ENCODE measurements at regions not wholly inside any gene's neighbourhood (a gene's known extent, or its start where the extent isn't known, plus 50 kb on each side); places are given as distances from the start of the nearest gene placed in this dataset.

DNA sequence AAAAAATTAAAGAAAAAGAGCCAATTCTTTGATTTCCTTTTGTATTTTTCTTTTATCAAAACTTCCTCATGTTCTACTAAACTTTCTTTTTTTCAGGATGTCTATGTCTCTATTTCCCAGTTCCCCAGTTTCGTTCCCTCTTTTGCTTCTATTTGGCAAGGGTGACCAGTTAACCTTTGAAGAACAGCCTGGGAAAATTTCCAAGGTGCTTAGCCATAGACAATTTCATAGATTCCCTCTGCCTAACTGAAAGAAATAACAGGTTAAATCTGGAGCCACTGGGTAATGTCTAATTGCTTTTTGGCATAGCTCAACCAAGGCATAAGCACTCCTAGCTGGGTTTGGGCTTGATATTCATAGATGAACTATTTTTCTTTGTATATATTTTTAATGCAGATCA lies 272.3 kb downstream of the ADGRL2 start:
- TF ChIP-seq EP300 (IDR thresholded peaks at IDR 0.05; ENCODE audit: borderline replicate concordance) (no peak), TEAD4 (IDR thresholded peaks at IDR 0.05) (no peak), RAD21 (IDR thresholded peaks at IDR 0.05; ENCODE audit: low read depth) (no peak), CEBPB (IDR thresholded peaks at IDR 0.05) (no peak), NFIC (IDR thresholded peaks at IDR 0.05) (no peak)

DNA sequence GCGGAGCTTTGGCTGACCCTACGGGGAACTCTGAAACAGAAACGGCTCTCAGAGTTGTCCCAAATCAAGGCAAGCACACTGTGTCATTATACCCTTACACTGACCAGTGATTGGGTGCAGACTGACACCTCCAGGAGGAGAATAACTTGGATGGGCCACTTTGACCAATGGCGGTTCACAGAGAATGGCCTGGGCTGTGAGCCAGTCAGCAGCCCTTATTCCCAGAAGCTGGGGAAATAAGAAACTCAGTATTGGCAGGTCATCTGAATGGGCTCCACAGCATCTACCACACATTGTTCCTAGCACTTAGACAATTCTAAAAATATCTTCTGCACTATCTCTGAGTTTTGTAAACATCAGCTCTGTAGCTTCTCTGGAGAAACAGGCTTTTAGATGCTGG lies 265.2 kb downstream of the ADGRL2 start:
- TF ChIP-seq EGR1 (IDR thresholded peaks at IDR 0.05) (no peak), NFIC (IDR thresholded peaks at IDR 0.05) (no peak), CEBPB (IDR thresholded peaks at IDR 0.05) (no peak), TEAD4 (IDR thresholded peaks at IDR 0.05) (no peak), MAX (IDR thresholded peaks at IDR 0.05) (no peak), ZBTB7A (IDR thresholded peaks at IDR 0.05; ENCODE audit: low read depth) (no peak), RAD21 (IDR thresholded peaks at IDR 0.05; ENCODE audit: low read depth) (no peak), YY1 (IDR thresholded peaks at IDR 0.05; ENCODE audit: low read depth) (no peak), EP300 (IDR thresholded peaks at IDR 0.05; ENCODE audit: borderline replicate concordance) (no peak), FOXM1 (IDR thresholded peaks at IDR 0.05; ENCODE audit: borderline replicate concordance, low read depth) (no peak), TAF1 (IDR thresholded peaks at IDR 0.05; ENCODE audit: low read depth) (no peak), CREB1 (IDR thresholded peaks at IDR 0.05; ENCODE audit: low read depth) (no peak), TCF12 (IDR thresholded peaks at IDR 0.05; ENCODE audit: low read depth) (no peak)
- TF ChIP-seq, protein P1, sequence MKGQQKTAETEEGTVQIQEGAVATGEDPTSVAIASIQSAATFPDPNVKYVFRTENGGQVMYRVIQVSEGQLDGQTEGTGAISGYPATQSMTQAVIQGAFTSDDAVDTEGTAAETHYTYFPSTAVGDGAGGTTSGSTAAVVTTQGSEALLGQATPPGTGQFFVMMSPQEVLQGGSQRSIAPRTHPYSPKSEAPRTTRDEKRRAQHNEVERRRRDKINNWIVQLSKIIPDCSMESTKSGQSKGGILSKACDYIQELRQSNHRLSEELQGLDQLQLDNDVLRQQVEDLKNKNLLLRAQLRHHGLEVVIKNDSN (IDR thresholded peaks at IDR 0.05), result no peak
- TF ChIP-seq, protein P2, sequence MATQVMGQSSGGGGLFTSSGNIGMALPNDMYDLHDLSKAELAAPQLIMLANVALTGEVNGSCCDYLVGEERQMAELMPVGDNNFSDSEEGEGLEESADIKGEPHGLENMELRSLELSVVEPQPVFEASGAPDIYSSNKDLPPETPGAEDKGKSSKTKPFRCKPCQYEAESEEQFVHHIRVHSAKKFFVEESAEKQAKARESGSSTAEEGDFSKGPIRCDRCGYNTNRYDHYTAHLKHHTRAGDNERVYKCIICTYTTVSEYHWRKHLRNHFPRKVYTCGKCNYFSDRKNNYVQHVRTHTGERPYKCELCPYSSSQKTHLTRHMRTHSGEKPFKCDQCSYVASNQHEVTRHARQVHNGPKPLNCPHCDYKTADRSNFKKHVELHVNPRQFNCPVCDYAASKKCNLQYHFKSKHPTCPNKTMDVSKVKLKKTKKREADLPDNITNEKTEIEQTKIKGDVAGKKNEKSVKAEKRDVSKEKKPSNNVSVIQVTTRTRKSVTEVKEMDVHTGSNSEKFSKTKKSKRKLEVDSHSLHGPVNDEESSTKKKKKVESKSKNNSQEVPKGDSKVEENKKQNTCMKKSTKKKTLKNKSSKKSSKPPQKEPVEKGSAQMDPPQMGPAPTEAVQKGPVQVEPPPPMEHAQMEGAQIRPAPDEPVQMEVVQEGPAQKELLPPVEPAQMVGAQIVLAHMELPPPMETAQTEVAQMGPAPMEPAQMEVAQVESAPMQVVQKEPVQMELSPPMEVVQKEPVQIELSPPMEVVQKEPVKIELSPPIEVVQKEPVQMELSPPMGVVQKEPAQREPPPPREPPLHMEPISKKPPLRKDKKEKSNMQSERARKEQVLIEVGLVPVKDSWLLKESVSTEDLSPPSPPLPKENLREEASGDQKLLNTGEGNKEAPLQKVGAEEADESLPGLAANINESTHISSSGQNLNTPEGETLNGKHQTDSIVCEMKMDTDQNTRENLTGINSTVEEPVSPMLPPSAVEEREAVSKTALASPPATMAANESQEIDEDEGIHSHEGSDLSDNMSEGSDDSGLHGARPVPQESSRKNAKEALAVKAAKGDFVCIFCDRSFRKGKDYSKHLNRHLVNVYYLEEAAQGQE (IDR thresholded peaks at IDR 0.05; ENCODE audit: low read depth), result no peak

- no peak for TF ChIP-seq TEAD4 (IDR thresholded peaks at IDR 0.05)
- no peak for TF ChIP-seq EP300 (IDR thresholded peaks at IDR 0.05; ENCODE audit: borderline replicate concordance)
- TF ChIP-seq ZBTB7A (IDR thresholded peaks at IDR 0.05; ENCODE audit: low read depth), result no peak
- no peak for TF ChIP-seq CREB1 (IDR thresholded peaks at IDR 0.05; ENCODE audit: low read depth)
- no peak for TF ChIP-seq TCF12 (IDR thresholded peaks at IDR 0.05; ENCODE audit: low read depth)
- no peak for TF ChIP-seq RAD21 (IDR thresholded peaks at IDR 0.05; ENCODE audit: low read depth)
- no peak for TF ChIP-seq EGR1 (IDR thresholded peaks at IDR 0.05)
- TF ChIP-seq NFIC (IDR thresholded peaks at IDR 0.05), result no peak
- no peak for TF ChIP-seq YY1 (IDR thresholded peaks at IDR 0.05; ENCODE audit: low read depth)
- TF ChIP-seq, protein P2 (IDR thresholded peaks at IDR 0.05; ENCODE audit: low read depth), result no peak
- no peak for TF ChIP-seq CEBPB (IDR thresholded peaks at IDR 0.05)
- TF ChIP-seq FOXM1 (IDR thresholded peaks at IDR 0.05; ENCODE audit: borderline replicate concordance, low read depth), result no peak
- TF ChIP-seq, protein P1 (IDR thresholded peaks at IDR 0.05), result no peak
- TF ChIP-seq TAF1 (IDR thresholded peaks at IDR 0.05; ENCODE audit: low read depth), result no peak
- TF ChIP-seq MAX (IDR thresholded peaks at IDR 0.05), result no peak
Observed at GRCh38 chr1:82064691-82065090, 264.0 kb downstream of the ADGRL2 start.

DNA sequence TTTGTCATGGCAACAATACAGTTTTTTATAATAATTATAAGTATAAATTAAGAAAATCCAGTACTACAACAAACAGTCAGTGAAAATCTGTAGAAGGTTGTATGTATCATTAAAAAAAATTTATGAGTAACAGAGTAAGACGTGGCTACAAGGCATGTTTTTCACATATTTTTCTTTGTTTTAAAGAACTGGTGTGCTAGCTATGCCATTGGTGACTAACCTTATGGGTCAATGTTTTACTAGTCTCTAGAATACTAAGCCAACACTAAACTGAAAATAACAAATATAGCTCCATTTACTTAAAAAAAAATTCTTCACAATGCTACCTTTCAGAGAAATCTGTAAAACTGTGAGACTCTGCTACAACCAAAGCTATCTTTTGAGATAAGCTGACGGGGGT lies 261.5 kb downstream of the ADGRL2 start:
- TF ChIP-seq TCF12 (IDR thresholded peaks at IDR 0.05; ENCODE audit: low read depth) (no peak), EGR1 (IDR thresholded peaks at IDR 0.05) (no peak), MAX (IDR thresholded peaks at IDR 0.05) (no peak), CREB1 (IDR thresholded peaks at IDR 0.05; ENCODE audit: low read depth) (no peak), FOXM1 (IDR thresholded peaks at IDR 0.05; ENCODE audit: borderline replicate concordance, low read depth) (no peak), EP300 (IDR thresholded peaks at IDR 0.05; ENCODE audit: borderline replicate concordance) (no peak), TEAD4 (IDR thresholded peaks at IDR 0.05) (no peak), YY1 (IDR thresholded peaks at IDR 0.05; ENCODE audit: low read depth) (no peak), ZBTB7A (IDR thresholded peaks at IDR 0.05; ENCODE audit: low read depth) (no peak), CEBPB (IDR thresholded peaks at IDR 0.05) (no peak), RAD21 (IDR thresholded peaks at IDR 0.05; ENCODE audit: low read depth) (no peak), TAF1 (IDR thresholded peaks at IDR 0.05; ENCODE audit: low read depth) (no peak), NFIC (IDR thresholded peaks at IDR 0.05) (no peak)
- TF ChIP-seq, protein P1 (IDR thresholded peaks at IDR 0.05), result no peak
- TF ChIP-seq, protein P2 (IDR thresholded peaks at IDR 0.05; ENCODE audit: low read depth), result no peak

All from Ishikawa (cell line).